Kasumi-1 (cell line): ENCODE measurements at regions not wholly inside any gene's neighbourhood (a gene's known extent, or its start where the extent isn't known, plus 50 kb on each side); places are given as distances from the start of the nearest gene placed in this dataset.
"Not testable (repeated sequence)": the region's sequence is repeated elsewhere in the genome, so short reads cannot be mapped to it uniquely, and the experiment has no call there.

Experiments used
- DNase-seq, 2 experiments: peaks; one replicate each; lab custom pipeline; 2025; lab: John Stamatoyannopoulos, UW

- not testable (repeated sequence) for DNase-seq
These were observed 53.3 kb upstream of the ARL4D start for GRCh38 chr17:43345515-43345914.

DNA sequence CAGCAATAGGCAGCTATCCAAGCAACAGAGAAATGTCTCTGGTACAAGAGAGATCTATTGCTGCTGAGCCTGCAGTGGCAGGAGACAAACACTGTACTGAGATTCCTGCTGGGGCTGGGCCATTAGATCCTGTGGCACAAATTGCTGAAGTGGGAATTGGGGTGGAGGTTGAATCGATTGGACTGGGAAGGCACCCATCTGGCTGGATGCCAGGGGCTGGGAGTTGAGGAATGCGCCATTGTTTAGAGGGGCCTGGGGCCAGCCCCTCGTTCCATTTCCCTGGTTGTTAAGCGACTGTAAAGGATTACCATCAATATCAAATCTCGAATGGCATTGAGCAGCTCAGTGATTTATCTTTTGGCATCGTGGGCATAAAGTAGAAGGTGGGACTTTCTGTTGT lies 54.1 kb upstream of the ARL4D start:
- DNase-seq, result no peak

GRCh38 chr17:43342589-43342890 lies 56.3 kb upstream of the ARL4D start:
- DNase-seq, result no peak

- no peak for DNase-seq
These were observed 56.8 kb upstream of the ARL4D start for GRCh38 chr17:43341715-43342588.

- peak; percentile 61 to 76 for DNase-seq
These were observed 59.8 kb upstream of the ARL4D start for GRCh38 chr17:43338886-43339516.

- DNase-seq, result no peak
These were observed 60.9 kb upstream of the ARL4D start for GRCh38 chr17:43337684-43338428.

DNA sequence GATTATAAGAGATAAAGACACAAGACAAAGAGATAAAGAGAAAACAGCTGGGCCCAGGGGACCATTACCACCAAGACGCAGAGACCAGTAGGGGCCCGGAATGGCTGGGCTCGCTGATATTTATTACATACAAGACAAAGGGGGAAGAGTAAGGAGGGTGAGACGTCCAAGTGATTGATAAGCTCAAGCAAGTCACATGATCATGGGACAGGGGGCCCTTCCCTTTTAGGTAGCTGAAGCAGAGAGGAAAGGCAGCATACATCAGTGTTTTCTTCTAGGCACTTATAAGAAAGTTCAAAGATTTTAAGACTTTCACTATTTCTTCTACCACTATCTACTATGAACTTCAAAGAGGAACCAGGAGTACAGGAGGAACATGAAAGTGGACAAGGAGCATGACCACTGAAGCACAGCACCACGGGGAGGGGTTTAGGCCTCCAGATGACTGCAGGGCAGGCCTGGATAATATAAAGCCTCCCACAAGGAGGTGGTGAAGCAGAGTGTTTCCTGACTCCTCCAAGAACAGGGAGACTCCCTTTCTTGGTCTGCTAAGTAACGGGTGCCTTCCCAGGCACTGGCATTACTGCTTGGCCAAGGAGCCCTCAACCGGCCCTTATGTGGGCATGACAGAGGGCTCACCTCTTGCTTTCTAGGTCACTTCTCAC lies 63.9 kb upstream of the ARL4D start:
- no peak for DNase-seq

- DNase-seq, result no peak
These were observed 65.3 kb upstream of the ARL4D start for GRCh38 chr17:43333433-43333943.

- DNase-seq, result no peak
These were observed 66.6 kb upstream of the ARL4D start for GRCh38 chr17:43332230-43332629.

DNA sequence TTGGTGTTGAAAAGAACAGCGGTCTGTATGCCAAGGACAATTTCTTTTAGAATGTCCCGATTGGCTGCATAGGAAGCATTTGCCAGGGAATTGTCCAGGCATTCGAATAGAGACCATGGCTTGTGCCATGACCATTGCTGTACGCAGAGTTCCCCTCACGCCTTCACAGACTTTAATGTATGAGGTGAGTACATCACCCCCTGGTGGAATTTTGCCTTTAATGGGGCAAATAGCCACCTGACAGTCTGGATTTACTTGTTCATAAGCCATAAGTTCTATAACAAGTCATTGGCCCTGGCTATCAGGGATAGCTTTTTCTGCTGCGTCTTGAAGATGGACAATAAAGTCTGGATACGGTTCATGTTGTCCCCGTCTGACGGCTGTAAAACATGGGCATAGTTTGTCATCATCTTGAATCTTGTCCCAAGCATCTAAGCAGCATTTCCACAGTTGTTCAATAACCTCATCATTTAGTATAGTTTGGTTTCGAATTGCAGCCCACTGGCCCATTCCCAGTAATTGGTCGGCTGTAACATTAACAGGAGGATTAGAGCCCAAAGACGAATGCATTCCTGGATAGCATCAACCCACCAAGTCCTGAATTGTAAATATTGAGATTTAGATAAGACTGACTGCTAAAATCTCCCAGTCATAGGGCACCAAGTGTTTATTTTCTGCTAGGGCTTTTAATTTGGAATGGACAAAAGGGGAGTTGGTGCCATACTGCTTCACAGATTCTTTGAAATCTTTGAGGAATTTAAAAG lies 67.7 kb upstream of the ARL4D start:
- no peak for DNase-seq

DNA sequence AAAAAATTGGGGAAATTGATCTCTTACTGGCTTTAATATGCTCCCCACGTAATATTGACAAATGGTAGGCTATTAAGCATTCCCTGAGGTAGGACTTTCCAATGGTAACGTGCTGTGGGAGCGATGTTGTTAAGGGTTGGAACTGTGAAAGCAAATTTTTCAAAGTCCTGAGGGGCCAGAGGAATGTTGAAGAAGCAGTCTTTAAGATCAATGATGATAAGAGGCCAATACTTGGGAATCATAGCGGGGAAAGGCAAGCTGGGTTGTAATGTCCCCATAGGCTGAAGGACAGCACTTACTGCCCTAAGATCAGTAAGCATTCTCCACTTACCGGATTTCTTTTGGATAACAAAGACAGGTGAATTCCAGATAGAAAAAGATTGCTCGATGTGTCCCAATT lies 69.6 kb upstream of the ARL4D start:
- DNase-seq, result no peak

- DNase-seq, result no peak
These were observed 70.1 kb upstream of the ARL4D start for GRCh38 chr17:43328650-43329049.

DNA sequence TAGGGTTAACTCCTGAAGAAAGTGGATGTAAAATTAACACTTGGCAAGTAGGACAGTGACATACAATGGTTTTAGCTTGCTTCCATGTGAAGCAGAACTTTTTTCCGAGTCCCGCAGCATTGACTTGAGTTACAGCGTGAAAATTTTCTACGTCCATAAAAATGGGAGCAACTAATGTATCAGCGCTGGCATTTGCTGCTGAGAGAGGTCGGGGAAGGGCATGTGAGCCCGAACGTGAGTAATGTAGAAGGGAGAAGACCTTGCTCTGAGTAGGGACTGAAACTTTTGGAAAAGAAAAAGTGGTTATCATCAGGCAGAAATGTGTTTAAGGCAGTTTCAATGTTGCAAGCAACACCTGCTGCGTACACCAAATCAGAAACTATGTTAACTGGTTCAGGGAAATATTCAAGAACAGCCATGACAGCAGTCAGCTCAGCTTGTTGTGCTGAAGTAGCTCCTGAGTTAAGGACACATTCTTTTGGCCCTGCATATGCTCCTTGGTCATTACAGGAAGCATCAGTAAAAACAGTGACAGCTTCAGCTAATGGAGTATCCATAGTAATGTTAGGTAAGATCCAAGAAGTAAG lies 70.9 kb upstream of the ARL4D start:
- no peak for DNase-seq

- no peak for DNase-seq
These were observed 71.4 kb upstream of the ARL4D start for GRCh38 chr17:43327421-43327820.

GRCh38 chr17:43326490-43327275 lies 72.1 kb upstream of the ARL4D start:
- DNase-seq, result no peak

GRCh38 chr17:43324205-43324893 lies 74.4 kb upstream of the ARL4D start:
- no peak for DNase-seq

DNA sequence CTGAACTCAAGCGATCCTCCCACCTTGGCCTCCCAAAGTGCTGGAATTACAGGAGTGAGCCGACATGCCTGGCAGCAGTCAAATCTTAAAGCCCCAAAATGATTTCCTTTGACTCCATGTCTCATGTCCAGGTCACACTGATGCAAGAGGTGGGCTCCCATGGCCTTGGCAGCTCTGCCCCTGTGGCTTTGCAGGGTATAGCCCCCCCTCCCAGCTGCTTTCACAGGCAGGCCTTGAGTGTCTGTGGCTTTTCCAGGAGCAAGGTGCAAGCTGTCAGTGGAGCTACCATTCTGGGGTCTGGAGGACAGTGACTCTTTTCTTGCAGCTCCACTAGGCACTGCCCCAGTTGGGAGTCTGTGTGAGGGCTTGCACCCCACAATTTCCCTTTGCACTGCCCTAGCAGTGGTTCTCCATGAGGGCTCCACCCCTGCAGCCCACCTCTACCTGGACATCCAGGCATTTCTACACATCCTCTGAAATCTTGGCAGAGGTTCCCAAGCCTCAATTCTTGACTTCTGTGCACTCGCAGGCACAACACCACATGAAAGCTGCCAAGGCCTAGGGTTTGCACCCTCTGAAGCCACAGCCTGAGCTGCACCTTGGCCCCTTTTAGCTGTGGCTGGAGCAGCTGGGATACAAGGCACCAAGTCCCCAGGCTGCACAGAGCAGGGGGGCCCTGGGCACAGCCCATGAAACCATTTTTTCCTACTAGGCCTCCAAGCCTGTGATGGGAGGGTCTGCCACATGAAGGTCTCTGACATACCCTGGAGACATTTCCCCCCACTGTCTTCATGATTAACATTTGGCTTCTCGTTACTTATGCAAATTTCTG lies 79.3 kb upstream of the ARL4D start:
- no peak for DNase-seq

DNA sequence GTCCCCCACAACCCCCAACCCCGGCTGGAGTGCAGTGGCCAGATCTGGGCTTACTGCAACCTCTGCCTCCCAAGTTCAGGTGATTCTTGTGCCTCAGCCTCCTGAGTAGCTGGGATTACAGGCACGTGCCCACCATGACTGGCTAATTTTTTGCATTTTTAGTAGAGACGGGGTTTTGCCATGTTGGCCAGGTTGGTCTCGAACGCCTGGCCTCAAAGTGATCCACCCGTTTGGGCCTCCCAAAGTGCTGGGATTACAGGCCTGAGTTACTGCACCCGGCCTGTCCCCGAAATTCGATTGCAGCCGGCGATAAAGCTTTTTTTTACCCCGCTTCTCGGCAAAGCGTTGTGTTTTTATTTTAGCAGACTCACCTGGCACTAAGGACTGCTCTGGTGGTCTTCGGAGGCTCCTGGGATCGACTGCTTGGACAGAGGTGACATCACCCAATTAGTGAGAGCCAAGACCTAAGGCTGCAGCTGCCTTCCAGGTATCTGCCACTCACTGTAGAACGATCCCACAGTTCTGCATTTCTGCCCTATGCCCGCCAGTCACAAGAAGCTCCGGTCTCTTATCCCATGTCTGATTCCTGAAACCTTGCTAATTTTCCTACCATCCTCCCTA lies 82.2 kb upstream of the ARL4D start:
- no peak for DNase-seq
